Ureter (tissue), 1 donor: ENCODE measurements at regions not wholly inside any gene's neighbourhood (a gene's known extent, or its start where the extent isn't known, plus 50 kb on each side); places are given as distances from the start of the nearest gene placed in this dataset.
"Not testable (repeated sequence)": the region's sequence is repeated elsewhere in the genome, so short reads cannot be mapped to it uniquely, and the experiment has no call there.

Experiments used
- DNase-seq: peaks from one replicate; pipeline ENCODE4 v3.0.0-alpha.2; 2020; ENCODE audit warnings: low spot score
- donor health status: DM: yes; HTN: yes; CAD: no.

GRCh38 chr10:33783557-33783956 is 449.1 kb upstream of the NRP1 start:
- DNase-seq, result no peak

- DNase-seq, result no peak
Observed at GRCh38 chr10:33783078-33783477, 448.6 kb upstream of the NRP1 start.

GRCh38 chr10:33781606-33782395 is 447.3 kb upstream of the NRP1 start:
- no peak for DNase-seq

- no peak for DNase-seq
Observed at GRCh38 chr10:33780961-33781360, 446.5 kb upstream of the NRP1 start.

DNA sequence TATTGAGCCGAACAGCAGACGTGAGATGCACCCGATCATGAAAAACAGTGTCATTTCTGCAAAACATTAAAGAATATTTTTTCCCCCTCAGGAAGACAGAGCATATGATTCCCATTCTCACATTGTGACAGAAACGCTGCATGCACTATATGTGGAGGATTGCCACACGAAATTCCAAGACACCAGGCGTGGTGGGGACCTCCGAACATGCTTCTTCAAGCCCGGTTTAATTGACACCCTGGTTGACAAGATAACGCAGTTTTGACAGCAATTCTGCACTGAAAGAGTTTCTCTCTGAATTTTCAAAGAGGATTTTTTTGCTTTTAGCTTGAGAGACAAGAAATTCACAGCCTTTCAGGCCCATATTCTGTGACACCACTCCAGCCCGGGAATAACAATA is 442.8 kb upstream of the NRP1 start:
- DNase-seq, result no peak

- DNase-seq, result no peak
Observed at GRCh38 chr10:33776419-33777070, 442.1 kb upstream of the NRP1 start.

GRCh38 chr10:33774857-33775256 is 440.4 kb upstream of the NRP1 start:
- DNase-seq, result no peak

DNA sequence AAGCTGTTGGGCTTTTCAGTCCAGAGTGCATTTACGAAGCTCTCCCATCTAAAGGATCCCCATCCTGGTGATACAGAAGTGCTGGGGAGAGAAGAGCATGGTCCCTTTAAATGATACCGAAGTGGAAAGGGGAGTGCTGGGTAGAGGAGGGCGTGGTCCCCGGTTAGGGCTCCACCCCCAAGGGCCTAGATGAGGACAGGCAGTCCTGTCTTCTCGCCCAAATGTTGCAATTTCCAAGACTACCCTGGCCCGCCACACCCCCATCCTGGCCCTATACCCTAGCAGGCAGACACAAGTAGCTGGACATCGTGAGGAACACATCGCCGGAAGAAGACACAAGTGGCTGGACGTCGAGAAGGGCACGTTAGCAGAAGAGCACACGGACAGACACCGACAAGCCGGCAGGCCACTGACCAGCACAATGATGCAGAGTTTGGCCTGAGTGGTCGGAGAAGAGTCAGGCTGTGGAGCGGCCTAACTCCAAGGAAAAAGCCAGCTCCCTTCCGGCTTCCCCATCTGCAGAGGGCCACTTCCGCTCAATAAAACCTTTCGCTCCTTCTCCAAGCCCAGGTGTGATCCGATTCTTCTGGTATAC is 439.5 kb upstream of the NRP1 start:
- no peak for DNase-seq

- DNase-seq, result no peak
Observed at GRCh38 chr10:33773253-33773573, 438.7 kb upstream of the NRP1 start.

- no peak for DNase-seq
Observed at GRCh38 chr10:33772370-33773252, 438.1 kb upstream of the NRP1 start.

- DNase-seq, result not testable (repeated sequence)
Observed at GRCh38 chr10:33771856-33772255, 437.4 kb upstream of the NRP1 start.

DNA sequence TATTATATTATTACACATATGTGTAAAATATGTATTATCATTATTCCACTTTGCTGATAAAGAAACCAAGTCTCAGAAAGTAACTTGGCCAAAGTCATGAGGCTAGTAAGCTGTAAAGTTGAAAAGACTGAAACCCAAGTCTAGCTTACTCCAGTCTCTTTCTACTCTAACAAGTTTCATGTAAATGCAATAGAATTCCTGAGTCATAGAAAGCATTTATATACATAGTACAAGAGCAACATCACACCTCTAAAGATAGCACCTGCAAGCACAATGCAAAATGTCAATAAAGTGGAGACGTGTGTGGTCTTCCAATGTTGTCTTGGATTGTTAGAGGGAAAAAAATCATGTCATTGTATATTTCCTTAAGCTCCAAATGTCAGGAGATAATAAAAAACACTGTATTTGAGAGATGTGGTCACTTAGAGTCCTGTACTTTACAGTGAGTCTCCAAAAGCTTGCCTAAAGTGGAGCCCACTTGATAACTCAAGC is 430.3 kb upstream of the NRP1 start:
- no peak for DNase-seq

GRCh38 chr10:33760056-33760943 is 425.8 kb upstream of the NRP1 start:
- no peak for DNase-seq

GRCh38 chr10:33759191-33759590 is 424.7 kb upstream of the NRP1 start:
- DNase-seq, result no peak

DNA sequence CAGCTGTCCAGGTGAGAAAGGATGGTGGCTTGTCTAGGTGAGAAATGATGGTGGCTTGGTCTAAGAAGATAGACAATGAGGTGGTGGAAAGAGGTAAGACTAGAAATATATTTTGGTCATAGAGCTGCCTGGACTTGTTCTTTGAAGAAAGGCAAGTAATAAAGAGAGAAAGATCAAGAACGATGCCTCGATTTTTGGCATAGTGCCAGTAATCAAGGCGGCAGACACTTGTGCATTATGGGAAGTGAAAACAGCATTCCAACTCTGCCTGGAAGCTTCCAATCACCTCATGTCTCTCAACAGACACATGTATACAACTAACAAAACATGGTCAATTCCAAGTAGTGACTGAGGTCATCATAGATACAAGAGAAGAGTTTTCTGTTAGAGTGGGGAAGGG is 423.8 kb upstream of the NRP1 start:
- DNase-seq, result no peak

GRCh38 chr10:33754052-33754451 is 419.6 kb upstream of the NRP1 start:
- no peak for DNase-seq

DNA sequence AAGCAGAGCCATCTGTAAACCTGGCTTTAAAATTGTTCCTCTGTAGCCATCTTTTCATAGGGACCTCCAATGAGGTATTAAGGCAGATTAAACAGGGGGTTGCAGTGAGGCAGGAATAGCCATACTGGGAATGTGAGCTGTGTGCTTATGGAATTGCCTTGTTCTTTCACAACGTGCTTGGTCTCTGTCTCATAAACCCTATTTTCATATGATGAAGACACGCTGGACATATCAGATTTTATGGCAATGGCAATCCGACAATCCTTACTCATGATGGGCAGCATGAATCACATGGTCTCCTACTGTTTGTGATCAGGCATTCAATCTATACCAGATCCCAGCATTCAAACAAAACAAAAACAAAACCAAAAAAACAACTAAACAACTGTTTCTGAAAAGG is 418.9 kb upstream of the NRP1 start:
- no peak for DNase-seq

GRCh38 chr10:33749790-33750189 is 415.3 kb upstream of the NRP1 start:
- no peak for DNase-seq

GRCh38 chr10:33749067-33749735 is 414.7 kb upstream of the NRP1 start:
- DNase-seq, result no peak

DNA sequence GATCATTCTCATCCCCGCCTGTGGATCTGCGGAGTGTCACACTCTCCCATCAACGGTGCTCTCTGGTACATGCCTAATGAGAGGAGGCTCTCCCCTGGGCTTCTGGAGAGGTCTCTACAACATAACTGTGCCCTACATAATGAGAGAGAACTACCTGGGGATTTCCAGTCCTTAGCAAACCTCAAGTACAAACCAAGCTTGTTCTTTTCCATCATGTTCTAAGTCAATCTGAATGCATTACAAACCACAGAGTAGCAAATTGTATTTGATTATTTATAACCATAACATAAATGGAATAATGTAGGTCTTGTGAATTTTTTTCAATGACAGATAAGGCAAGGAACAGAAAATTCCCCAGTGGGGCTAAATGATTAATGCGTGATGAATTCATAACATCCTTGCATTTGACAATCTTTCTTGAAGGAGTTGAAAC is 412.4 kb upstream of the NRP1 start:
- DNase-seq, result no peak
